GM21528 (cell line): ENCODE measurements at regions not wholly inside any gene's neighbourhood (a gene's known extent, or its start where the extent isn't known, plus 50 kb on each side); places are given as distances from the start of the nearest gene placed in this dataset.

Experiments used
- ATAC-seq: cut with Tn5 transposase; IDR thresholded peaks from one replicate; pipeline ENCODE4 v1.9.1; 2021; ENCODE audit warnings: mild to moderate bottlenecking, moderate library complexity; ENCODE audit not compliant: unreplicated experiment, low FRiP score

DNA sequence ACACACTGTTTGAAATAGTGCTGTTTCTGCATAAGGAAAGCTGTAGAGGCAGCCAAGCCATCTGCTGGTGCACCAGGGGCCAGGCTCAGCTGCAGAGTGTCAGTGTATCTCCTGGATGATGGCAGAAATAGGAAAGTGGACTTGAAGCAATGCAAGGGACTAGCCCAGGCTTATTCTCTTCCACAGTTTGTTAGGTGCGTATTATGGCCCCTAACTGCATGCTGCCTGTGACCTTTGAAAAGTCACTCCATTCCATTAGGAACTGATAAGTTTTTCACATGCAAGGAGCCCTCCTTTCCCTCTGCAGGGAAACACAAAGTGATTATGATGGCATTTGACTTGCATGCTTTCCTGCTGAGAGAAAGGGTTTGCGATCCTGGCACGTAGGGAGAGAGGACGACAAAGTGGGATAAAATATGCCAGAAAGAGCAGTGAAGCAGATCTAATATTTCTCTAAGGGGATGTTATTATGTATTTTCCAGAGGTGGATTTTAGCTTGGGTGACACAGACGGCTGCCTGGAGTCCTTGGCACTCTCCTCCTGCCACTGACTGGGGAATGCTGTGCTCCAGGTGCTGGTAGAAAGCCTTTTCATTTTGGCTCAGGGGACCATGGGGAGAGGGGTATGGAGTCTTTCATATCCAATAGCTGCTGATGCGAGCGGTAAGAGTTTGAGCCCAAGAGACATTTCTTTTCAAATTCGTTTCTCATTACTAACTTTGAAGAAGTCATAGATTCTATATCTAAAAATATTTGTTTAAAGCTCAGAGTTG lies 402.1 kb upstream of the B3GALT2 start:
- no peak for ATAC-seq

DNA sequence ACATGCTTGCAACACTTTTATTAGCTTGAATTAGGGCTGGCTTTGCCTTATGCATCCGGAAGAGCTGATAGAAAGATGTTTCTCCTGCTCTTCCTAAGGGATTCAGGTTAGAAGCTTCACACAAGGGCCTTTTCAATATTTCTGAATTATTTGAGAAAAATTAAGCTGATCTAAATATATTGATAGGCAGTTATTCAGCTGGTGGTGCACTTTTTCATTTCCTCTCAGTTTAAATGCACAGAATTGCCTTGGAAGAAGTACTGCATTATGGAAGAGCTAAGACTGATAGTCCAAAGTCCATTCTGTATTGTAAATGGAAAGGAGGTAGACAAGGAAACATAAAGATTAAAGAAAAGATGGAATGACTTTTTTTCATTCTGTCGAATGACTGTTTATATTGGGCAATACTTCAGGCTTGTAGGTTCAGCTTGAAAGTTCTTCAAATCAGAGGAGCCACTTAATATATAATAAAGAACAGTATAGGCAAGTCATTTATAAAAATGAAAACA lies 398.4 kb upstream of the B3GALT2 start:
- no peak for ATAC-seq

- ATAC-seq, result no peak
These were observed 394.9 kb upstream of the B3GALT2 start for GRCh38 chr1:193581341-193581740.

DNA sequence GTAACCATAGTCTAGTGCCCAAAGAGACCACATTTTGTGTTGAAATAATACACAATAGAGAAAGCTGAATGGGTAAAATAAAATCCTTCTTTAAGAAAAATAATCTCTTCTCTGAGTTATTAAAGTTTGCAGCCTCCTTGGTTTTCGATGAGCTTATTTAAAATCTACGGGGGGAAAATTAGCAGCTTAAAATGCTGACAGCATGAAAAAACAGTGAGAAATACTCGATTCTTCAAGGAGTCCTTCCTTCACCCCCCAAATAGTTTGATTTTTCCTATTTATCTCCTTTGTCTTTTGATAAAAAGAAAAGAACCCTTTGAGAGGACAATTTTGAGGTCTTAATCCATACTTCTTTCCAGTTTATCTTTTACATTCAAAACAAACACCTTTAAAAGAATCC lies 394.0 kb upstream of the B3GALT2 start:
- ATAC-seq, result no peak

DNA sequence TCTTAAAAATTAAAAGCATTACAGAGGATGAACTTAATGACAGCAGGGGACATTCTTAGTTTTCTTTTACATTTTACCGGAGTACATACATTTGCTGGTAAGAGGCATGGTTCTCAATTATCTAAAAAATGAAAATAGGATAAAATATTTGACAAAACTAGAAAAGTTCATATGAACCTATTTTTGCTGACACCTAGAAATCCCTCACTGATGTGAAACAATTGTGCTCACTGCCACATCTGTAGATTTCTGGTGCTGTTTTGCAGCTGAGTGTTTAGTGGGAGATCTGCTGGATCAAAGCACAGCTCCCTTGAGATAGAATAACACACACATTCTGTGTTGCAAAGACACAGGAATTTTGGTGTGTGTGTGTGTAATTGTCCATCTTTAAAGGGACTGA lies 392.9 kb upstream of the B3GALT2 start:
- ATAC-seq, result no peak

DNA sequence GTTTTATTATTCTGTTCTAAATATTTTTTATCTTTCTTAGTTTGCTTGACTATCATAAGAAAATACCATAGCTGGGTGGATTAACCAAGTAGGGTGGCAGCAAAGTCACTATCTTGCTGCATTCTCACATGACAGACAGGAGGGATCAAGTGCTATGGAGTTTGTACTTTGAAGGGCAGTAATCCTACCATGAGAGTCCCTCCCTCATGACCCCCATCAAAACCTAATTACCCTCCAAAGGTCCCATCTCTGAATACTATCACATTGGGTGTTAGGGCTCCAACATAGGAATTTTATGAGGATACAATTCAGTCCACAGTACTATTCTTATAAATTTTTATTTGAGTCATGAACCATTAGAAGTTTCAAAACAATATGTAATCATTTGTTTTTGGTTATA lies 388.5 kb upstream of the B3GALT2 start:
- ATAC-seq, result no peak

- ATAC-seq, result no peak
These were observed 383.5 kb upstream of the B3GALT2 start for GRCh38 chr1:193569983-193570269.

DNA sequence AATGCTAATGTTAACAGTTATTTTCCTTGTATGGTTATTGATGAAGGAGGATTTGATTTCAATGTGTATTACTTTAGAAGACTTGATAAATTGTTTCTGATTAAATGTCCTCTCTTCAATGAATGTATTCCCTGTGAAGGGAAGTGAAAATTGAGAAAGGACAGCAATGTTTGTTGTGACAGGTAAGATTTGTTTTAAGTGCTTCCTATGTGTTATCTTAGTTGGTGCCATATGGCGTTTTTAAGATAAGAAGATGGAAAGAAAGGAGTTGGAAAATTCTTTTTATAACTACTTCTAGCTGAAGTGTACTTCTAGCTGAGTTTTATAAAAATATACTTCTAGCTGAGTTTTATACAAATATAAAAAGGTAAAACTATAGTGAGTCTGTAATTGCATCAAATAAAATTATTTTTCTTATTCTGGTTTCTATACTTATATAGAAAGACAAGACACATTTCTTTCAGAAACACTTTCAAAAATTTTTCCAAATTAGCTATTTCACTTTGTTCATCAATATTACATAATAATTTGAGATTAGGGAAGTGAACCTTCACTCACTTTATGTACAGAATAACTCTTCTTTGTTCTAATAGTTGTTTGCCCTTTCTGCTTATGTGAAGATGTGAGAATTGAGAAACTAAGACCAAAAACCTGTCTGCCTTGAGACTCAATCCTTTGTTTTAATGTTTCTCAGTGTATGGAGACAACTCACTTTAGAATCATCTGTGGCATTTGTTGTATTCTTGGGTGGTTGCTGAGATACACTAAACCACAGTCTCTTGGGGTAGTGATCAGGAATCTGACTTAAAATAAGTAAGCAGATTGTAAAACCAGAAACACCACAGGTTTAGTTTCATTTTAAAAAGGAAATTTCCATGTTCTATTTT lies 382.9 kb upstream of the B3GALT2 start:
- ATAC-seq, result no peak

- no peak for ATAC-seq
These were observed 382.1 kb upstream of the B3GALT2 start for GRCh38 chr1:193568512-193568911.

- no peak for ATAC-seq
These were observed 381.5 kb upstream of the B3GALT2 start for GRCh38 chr1:193567937-193568336.

- no peak for ATAC-seq
These were observed 380.3 kb upstream of the B3GALT2 start for GRCh38 chr1:193566735-193567134.

DNA sequence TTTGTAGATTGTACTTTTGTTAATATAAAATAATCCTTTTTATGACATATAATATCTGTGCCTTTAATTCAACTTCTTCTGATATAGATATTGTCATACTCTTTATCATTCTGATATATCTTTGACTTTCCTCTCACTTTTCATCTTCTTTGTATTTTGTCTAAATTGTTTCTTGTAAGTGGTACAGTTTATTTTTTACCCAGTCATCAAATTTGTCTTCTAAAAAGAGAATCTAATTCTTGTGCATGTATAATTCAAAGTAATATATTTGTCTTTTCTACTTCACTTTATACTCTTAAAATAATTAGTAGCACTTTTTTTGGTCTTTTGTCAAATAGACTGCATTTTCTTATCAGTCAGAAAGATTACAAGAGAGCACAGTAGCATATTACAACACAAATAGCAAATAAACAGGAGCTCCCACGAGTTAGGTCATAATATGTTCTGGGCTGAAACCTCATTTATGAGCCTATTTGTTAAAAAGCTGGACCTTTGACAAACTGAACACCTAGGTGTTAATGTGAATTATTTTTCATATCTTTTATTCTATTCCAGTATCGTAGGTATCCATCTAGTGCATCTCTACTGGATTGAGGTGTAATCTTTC lies 379.7 kb upstream of the B3GALT2 start:
- no peak for ATAC-seq

GRCh38 chr1:193562121-193562520 lies 375.7 kb upstream of the B3GALT2 start:
- no peak for ATAC-seq

DNA sequence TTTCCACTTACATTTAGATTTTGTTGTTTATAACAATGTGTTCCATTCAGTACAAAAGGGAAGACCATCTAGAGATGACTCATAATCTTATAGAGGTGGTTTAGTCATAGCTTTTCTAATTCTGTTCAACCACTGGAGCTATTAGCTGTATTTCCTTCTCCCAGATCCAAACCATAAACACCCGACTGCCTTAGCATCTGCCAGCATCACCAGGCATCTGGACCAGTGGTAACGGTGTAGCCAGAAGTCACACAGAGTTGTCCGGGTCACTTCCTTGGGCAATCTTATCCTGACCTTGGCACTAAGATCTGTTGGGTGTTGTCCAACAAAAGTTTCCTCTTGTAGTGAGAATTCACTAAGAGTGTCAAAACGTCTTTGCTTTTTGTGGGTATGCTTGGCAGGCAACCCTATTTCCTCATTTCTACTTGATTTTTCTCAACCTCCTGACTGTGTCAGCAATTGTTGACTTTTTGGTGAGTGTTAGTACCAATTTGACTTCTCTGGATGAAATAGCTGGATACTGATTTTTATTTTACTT lies 372.1 kb upstream of the B3GALT2 start:
- no peak for ATAC-seq

DNA sequence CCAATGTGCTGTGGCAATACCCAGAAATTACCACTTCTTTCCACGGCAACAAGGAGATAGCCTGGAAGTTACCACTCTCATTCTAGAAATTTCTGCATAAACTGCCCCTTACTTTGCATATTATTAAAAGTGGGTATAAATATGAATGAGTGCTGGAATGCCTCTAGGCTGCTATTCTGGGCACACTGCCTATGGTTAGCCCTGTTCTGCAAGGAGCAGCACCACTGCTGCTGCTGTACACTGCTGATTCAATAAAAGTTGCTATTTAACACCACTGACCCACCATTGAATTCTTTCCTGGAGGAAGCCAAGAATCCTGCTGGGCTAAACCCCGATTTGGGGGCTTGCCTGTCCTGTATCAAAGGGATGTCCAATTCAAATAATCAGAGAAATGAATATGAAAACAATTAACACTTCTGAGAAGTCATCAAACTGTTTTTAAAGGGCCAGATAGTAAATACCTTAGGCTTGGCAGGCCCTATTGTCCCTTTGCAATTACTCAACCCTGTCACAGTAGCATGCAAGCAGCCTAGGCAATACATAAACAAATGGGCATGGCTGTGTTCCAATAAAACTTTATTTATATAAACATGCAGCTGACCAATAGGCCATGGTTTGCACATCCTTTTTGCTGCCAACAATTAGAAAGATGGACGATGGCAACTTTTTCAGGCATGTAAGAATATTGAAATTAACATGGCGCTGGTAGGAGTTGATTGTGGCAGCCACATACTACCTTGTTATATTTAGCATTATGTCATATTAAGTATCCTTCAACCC lies 369.4 kb upstream of the B3GALT2 start:
- ATAC-seq, result no peak

GRCh38 chr1:193553564-193553963 lies 367.2 kb upstream of the B3GALT2 start:
- ATAC-seq, result no peak

- ATAC-seq, result no peak
These were observed 365.9 kb upstream of the B3GALT2 start for GRCh38 chr1:193552274-193552673.

DNA sequence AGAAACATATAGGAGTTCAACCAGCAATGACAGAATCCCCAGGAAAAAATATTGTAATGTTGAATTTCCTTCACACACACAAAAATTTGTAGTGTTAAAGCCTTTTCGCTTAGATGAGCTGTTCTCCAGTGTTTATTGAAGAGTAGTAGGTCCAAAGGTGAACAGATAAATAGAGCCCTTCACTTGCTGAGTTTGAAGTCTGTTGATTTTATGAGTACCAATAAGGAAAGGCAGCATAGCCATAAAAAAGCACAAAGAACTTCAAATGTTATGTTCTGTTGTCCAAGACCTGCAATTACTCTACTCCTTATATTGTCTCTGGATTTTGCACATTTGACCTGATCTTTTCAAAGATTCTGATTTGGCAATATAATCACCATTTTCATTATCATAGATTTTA lies 362.7 kb upstream of the B3GALT2 start:
- no peak for ATAC-seq

- ATAC-seq, result no peak
These were observed 358.8 kb upstream of the B3GALT2 start for GRCh38 chr1:193545171-193545570.

- ATAC-seq, result no peak
These were observed 356.8 kb upstream of the B3GALT2 start for GRCh38 chr1:193543259-193543658.
